Peyer's patch (tissue), 4 donors: ENCODE measurements at regions not wholly inside any gene's neighbourhood (a gene's known extent, or its start where the extent isn't known, plus 50 kb on each side); places are given as distances from the start of the nearest gene placed in this dataset.

Experiments
- CTCF ChIP-seq, 6 experiments: fragments of 450-650 bp in 4 of 6; fragments of 200-600 bp in 2 of 6; sonication (generic) in 1 of 6; IDR thresholded peaks; one replicate each; pipeline ENCODE4 v1.5.1; 2017 to 2019; ENCODE audit warnings: antibody characterized with exemption in 6 of 6, mild to moderate bottlenecking in 3 of 6, moderate library complexity in 1 of 6
- POLR2A ChIP-seq, 2 donors: fragments of 450-650 bp; IDR thresholded peaks; one replicate each; pipeline ENCODE4 v1.5.1; 2017; ENCODE audit warnings: antibody characterized with exemption in 2 of 2, mild to moderate bottlenecking in 2 of 2, moderate library complexity in 2 of 2

- no peak for TF ChIP-seq CTCF (IDR thresholded peaks at IDR 0.05)
- no peak for TF ChIP-seq POLR2A (IDR thresholded peaks at IDR 0.05)
Observed at GRCh38 chr12:124415064-124415463, 120.2 kb downstream of the RFLNA start.
